Gastrocnemius medialis (tissue), 4 donors: ENCODE measurements at regions not wholly inside any gene's neighbourhood (a gene's known extent, or its start where the extent isn't known, plus 50 kb on each side); places are given as distances from the start of the nearest gene placed in this dataset.

ENCODE experiments used
- CTCF ChIP-seq, 5 experiments: fragments of 450-650 bp in 3 of 5; fragments of 200-600 bp in 2 of 5; sonication (generic) in 2 of 5; IDR thresholded peaks in 4 of 5; conservative IDR thresholded peaks in 1 of 5; 1 replicate in 4 of 5; 2 replicates in 1 of 5; pipeline ENCODE4 v1.5.1; 2016 to 2019; ENCODE audit warnings: antibody characterized with exemption in 5 of 5, mild to moderate bottlenecking in 3 of 5, moderate library complexity in 3 of 5
- POLR2A ChIP-seq, 2 donors: fragments of 450-650 bp; IDR thresholded peaks; one replicate each; pipeline ENCODE4 v1.6.1; 2017; ENCODE audit warnings: antibody characterized with exemption in 2 of 2, mild to moderate bottlenecking in 2 of 2, moderate library complexity in 2 of 2

- no peak for TF ChIP-seq POLR2A (IDR thresholded peaks at IDR 0.05)
- no peak for TF ChIP-seq CTCF (IDR thresholded peaks at IDR 0.05 in 4 of 5, conservative IDR thresholded peaks at IDR 0.05 in 1 of 5)
Observed at GRCh38 chr10:29883231-29883630, 176.2 kb downstream of the JCAD start.
